Stimulated activated CD4-positive, alpha-beta T cell treated with anti-CD3 and anti-CD28 coated beads, Interleukin-12 subunit alpha, Interleukin-12 subunit beta, amount 100 ng/mL, for 48 hours (primary cell): ENCODE measurements at regions not wholly inside any gene's neighbourhood (a gene's known extent, or its start where the extent isn't known, plus 50 kb on each side); places are given as distances from the start of the nearest gene placed in this dataset.
"Not testable (repeated sequence)": the region's sequence is repeated elsewhere in the genome, so short reads cannot be mapped to it uniquely, and the experiment has no call there.

ENCODE experiments used
- DNase-seq, 3 donors: peaks; one replicate each; pipeline ENCODE4 v3.0.0-alpha.2; 2020; ENCODE audit warnings: low read depth in 2 of 3, low spot score in 1 of 3

DNA sequence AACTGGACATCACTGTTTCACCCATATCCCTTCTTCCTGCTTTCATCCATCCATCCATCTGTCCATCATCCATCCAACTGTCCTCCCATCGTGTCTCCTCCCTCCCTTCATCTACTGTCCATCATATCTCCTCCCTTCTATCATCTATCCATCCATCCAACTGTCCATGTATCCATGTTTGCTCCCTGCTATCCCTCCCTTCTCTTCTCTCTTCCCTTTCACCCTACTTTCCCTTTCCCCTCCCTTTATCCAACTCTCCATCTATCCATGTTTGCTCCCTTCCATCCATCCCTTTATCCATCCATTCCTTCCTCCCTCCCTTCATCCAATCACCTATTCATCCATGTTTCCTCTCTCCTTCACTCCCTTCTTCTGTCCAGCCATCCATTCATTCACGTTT, 92.6 kb upstream of the CTBP2 start:
- DNase-seq = no peak

GRCh38 chr10:125250834-125251233, 90.5 kb upstream of the CTBP2 start:
- DNase-seq = not testable (repeated sequence)

GRCh38 chr10:125249948-125250347, 89.6 kb upstream of the CTBP2 start:
- no peak for DNase-seq

DNA sequence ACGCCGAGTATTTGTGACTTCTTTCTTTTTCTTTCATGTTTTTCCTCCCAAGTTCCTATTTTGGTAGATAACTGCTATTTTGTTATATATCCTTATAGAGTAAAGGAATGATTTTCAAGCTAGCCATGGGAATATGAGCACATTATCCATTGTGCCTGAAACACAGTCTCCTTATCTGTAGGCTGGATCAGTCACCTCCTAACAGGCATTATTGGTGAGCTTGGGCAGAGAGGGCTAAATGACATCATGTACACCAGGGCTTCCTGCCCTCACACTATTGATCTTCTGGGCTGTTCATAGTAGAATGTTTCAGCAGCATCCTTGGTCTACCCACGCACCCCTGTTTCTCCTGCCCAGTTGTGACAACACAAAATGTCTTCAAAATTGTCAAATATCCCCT, 88.1 kb upstream of the CTBP2 start:
- no peak for DNase-seq

GRCh38 chr10:125247576-125247975, 87.2 kb upstream of the CTBP2 start:
- no peak for DNase-seq

DNA sequence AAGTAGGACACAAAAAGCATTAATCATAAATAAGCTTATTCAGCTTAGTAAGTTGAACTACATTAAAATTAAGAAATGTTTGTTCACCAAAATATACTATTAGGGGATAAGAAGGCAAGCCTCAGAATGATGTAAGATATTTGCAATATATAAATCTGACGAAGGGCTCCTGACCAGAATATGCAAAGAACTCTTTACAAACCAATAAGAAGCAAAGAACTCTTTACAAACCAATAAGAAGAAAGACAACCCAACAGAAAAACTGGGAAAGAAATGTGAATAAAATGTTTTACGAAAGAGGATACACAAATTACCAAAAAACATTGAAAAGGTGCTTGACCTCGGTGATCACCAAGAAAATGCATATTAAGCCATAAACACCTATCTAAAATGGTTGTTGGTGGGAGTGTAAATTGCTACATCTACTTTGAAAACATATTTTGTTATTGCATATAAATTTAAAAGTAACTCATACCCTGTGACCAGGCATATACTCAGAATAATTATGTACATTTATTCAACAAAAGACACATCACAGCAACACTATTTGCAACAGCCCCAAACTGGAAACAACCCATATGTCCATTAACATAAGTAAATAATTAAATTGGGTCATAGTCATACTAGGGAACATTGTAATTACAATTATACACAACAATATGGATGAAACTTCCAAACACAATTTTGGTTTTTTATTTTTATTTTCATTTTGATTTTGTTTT, 83.3 kb upstream of the CTBP2 start:
- no peak for DNase-seq

DNA sequence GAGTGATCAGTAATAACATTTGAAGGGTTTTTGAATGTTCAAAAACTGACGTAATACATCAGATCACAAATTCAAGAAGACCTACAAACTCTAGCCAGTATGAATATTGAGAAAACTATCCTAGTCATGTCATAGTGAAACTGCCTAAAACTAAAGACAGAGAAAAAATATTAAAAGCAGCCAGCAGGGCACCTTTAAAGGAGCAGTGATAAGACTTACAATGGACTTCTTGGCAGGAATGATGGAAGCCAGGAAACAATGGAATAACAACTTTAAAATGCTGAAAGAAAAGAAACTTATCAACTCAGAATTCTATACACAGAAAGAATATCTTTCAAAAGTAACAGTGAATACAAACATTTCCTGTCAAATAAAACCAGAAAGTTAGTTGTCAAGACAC, 78.3 kb upstream of the CTBP2 start:
- no peak for DNase-seq

DNA sequence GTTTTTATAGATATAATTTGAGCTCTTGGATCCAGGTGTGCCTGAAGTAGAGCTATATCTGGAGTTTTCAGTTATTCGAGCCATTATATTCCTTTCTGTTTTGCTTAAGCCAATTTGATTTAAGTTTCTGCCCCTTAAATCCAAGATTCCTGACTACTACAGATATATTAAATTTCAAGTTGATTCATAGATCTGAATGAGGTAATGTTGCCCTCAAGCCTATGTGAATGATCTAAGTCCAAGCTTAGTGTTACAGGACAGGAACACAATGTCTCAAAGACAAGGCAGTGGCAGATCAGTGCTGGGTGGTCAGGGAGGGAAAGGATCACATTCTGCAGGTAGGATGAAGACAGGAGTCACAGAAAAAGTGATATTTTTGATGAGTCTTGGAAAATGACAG, 75.7 kb upstream of the CTBP2 start:
- DNase-seq = no peak

- no peak for DNase-seq
These were observed 75.0 kb upstream of the CTBP2 start for GRCh38 chr10:125235093-125236069.

DNA sequence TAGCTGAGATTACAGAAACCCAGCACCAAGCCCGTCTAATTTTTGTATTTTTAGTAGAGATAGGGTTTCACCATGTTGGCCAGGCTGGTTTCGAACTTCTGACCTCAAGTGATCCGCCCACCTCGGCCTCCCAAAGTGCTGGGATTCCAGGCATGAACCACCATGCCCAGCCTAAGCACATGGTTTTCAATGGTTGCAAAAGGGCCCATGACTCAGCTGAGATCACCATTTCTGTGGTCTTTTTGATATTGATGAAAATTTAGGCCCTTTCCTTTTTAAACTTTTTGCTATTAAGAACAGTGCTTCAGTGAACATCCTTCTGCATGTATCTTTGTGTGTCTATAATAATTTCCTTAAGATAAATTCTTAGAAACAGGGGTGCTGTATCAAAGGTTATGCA, 74.2 kb upstream of the CTBP2 start:
- DNase-seq = not testable (repeated sequence)

DNA sequence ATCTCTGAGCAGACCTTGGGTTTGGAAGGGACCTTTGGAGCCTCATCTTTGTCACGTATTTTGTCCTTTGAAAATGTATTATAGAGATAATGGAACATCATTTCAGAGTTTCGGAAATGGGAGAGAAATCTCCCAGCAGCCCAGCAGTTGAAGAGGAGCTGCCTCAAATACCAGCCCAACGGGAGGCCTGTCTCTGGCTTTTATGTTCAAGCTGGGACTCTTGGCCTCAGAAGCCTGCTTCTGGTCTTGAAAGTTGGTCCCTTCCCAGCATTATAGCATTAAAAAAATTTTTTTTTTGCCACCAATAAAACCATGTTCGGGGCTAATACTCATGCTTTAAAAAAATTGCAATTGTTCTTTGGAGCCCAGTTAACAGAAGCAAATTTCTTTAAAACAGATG, 73.4 kb upstream of the CTBP2 start:
- DNase-seq = no peak

GRCh38 chr10:125232841-125233240, 72.5 kb upstream of the CTBP2 start:
- no peak for DNase-seq

DNA sequence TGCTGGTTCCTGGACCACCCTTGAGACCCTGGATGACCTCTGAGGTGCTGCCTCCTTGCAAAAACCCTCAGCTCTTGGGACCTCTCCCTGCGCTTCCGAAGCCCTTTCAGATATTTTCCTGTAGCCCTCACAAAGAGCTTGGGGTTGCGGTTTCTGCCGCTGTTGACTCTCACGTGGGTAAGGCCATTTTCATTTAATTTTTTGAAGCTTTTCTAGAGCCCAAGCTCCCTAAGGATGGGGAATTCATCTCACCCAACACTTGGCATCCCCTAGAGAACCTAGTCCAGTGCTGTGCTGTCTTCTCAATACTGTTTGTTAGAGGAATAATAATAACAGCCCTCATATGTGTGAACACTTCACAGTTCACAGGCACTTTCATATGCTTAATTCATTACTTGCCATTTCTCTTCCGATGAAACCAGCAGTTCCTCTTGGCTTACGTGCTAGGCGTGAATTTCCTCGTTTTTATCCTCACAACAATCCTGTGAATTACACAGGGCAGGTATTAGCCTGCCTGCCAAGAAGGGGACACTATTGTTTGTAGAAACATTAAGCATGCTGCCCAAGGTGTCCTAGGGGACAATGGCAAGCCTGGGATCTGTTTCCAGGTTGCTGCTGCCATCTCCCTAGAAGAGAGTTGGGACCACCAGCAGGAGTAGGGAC, 71.6 kb upstream of the CTBP2 start:
- no peak for DNase-seq

- DNase-seq = no peak
These were observed 70.9 kb upstream of the CTBP2 start for GRCh38 chr10:125231116-125231812.

- DNase-seq = no peak
These were observed 69.9 kb upstream of the CTBP2 start for GRCh38 chr10:125230251-125230650.

GRCh38 chr10:125228245-125228940, 68.0 kb upstream of the CTBP2 start:
- DNase-seq = not testable (repeated sequence)

DNA sequence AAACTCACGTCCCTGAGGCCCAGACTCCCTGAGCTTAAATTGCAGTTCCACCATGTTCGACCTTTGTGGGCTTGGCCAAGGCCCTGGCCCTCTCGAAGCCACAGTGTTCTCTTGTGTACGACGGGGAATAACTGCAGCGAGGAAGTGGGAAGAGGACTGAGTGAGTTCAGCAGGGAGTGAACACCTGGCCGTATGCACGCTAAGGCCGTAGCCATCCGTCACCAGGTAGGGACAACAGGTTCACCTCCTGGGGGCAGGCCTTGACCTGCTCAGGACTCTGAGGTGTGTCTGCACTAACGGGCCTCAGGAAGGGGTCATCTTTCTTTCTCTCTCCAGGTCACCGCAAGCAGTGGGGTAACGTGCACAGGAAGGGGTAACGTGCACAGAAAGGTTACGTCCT, 67.2 kb upstream of the CTBP2 start:
- DNase-seq = no peak

DNA sequence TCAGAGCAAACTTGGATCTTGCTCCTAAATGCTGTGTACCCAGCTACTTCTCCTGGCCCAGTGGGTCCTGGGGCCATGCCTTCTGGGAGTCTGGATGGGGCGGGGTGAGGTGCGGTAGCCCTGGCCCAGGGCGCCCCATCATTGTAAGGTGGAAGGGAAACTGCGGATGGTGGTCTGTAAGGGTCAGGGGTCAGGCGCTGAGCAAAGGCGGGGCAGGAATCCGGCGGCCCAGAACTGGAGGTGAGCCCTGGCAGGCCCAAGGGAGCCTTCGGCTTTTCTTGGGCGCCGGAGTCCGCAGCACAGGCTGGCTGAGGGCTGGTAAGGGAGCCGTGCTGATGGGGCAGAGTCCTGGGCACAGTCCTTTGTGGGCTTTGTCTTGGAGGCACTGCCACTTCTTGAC, 66.5 kb upstream of the CTBP2 start:
- DNase-seq = no peak

GRCh38 chr10:125226005-125226404, 65.6 kb upstream of the CTBP2 start:
- DNase-seq = no peak

DNA sequence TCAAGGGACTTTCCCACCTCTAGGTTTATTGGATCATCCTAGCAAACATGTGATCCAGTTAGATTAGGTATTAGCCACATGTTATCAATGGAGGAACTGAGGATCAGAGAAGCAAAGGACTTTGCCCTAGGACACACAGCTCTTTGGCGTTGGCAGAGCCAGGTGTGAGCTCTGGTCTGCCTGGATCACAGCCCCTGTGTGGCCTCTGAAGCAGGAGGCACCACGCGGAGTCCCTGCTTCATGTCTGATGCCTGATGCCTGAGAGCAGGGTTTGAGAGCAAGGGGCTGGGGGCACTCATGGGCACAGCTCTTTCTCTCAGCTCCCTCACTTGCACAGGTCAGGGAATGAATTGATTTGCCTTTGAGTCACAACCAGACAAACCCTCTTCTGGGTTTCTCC, 64.7 kb upstream of the CTBP2 start:
- DNase-seq = no peak
